Activated gamma-delta T cell treated with anti-CD3 and anti-CD28 coated beads, Interleukin-2, amount 50 U/mL, for 16 hours (primary cell): ENCODE measurements at regions not wholly inside any gene's neighbourhood (a gene's known extent, or its start where the extent isn't known, plus 50 kb on each side); places are given as distances from the start of the nearest gene placed in this dataset.
"Not testable (repeated sequence)": the region's sequence is repeated elsewhere in the genome, so short reads cannot be mapped to it uniquely, and the experiment has no call there.

ENCODE experiments used
- DNase-seq: peaks from one replicate; pipeline ENCODE4 v3.0.0-alpha.2; 2020; ENCODE audit warnings: low read depth

DNA sequence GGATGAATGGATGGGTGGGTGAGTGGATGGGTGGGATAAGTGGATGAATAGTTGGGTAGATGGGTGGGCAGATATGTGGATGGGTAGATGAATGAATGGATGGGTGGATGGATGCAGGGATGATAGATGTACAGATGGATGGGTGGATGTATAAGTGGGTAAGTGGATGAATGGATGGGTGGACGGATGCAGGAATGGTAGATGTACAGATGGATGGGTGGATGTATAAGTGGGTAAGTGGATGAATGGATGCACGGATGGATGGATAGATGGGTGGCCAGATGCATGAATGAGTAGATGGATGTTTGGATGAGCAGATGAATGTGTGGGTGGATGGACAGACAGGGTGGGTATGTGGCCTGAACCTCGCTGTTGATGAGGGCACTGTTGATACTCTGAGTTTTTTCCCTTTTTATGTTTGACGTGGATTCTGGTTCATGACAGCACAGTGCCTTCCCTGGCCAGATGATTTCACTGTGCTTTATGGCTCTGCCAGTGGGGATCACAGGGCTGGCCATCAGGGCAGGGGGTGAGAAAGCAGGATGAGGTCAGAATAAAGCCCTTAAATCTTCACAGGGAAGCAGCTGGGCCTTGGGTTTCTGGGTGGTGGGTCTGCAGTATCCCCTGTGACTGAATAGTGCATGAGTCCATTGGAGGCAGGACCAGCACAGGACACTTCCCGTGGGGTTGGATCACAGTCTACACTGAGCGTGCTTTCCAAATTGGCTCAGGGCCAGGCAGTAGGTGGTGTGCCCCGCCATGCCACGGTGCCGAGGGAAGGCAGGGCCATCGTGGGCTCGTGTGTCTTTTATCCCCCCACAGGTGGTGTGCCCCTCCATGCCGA, 213.2 kb downstream of the BANP start:
- DNase-seq, result not testable (repeated sequence)

DNA sequence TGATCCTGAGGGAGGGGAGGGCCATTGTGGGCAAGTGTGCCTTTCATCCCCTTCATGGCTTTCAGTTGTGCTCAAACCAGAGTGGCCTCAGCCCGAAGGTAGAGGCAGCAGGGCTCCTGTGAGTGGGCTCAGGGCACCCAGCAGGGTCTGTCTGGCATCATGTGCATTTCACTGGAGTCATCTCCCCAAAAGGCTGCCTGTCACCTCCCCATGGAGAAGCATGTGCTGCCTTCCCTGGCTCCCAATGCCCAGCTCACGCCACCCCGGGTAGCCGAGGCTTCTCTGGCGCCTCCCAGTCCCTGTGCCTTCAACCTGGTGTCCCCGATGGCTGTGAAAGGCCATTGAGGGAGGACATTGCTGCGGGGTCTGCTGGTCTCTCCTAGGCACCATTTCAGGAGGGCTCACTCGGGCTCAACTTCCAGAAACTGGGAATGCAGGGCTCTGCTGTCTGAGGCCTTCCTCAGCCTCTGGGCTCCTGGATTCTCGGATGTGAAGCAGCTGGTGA, 213.9 kb downstream of the BANP start:
- DNase-seq, result not testable (repeated sequence)

DNA sequence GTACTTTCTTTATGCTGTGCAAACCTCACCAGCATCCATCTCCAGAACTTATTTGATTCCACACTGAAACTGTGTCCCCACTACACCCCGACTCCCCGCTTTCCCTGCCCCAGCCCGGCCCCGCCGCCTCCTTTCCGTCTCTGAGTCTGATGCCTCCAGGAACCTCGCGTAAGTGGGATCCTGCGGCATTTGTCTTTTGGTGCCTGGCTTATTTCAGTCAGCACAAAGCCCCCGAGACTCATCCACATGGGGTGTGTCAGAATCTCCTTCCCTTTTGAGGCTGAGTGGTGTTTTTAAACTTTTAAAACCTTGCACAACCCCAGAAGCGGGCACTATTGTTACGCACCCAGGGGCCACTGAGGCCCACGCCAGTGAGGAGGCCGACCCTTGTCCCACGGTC, 214.4 kb downstream of the BANP start:
- not testable (repeated sequence) for DNase-seq

DNA sequence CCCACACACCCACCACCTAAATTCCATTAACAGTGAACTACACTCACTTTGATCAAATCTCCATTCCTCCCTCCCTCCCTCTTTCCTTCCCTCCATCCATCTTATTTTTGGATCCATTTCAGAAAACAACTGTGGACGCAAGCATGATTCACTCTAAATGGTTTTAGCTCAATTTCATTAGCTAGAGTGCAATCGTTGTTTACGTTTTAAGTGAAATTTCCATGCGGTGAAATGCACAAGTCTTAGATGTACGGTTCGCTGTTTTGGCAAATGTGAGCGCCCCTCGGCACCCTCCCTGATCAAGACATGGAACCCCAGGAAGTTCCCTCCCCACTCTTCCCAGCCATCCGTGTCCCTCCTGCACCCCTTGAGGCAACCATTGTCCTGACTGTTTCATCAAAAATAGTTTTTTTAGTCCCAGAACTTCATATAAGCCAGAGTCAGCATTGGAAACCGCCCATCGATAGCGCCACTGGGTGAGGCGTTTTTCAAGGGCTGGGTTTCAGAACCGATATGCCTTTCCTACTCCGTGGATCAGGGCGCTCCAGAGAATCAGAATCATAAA, 215.1 kb downstream of the BANP start:
- DNase-seq, result not testable (repeated sequence)

DNA sequence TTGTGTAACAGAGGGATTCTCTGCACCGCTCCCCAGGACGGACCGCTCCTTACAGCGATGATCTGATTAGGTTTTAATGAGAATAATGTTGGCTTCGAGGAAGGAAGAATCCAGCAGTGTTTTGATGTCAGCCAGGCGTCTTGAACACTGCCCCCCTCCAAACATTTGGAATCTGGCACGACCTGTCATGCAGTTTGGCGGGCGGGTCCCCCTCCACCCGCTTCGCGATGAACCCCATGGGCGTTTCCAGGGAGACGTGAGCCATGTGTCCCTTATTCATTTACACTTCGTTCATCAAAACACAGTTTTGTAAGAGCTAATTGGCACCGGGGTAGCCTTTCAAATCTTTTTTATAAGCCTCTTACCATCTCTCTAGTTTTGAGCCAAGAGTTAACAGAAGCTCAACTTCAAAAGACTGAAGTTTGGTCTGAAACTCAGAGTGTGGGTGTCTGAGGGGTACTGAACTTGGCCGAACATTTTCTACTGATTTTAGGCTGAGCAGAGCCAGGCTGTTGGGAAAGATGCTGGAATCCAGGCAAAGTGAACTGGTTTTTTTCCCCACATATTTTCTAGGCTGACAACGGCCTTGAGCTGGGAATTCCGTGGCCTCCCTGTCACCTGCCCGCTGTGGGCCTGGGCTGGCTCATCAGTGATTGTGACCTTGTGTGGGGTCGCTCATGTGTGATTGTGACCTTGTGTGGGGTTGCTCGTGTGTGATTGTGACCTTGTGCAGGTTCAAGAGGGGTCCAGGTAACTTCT, 214.8 kb upstream of the ZNF469 start:
- not testable (repeated sequence) for DNase-seq

DNA sequence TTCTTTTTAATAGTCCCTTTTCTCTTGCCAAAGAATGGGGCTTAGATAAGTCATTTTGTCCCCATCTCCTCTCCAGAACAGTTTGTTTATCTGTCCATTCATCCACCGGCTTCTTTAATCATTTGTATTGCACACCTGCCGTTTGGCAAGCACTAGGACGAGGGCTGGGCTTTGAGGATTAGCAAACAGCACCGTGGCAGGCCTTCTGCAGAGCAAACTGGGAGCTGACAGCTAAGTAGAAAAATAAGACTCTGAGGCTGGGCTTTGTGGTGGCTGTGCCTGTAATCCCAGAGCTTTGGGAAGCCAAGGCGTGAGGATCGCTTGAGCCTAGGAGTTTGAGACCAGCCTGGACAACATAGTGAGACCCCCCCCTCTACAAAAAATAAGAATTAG, 214.2 kb upstream of the ZNF469 start:
- DNase-seq, result not testable (repeated sequence)

DNA sequence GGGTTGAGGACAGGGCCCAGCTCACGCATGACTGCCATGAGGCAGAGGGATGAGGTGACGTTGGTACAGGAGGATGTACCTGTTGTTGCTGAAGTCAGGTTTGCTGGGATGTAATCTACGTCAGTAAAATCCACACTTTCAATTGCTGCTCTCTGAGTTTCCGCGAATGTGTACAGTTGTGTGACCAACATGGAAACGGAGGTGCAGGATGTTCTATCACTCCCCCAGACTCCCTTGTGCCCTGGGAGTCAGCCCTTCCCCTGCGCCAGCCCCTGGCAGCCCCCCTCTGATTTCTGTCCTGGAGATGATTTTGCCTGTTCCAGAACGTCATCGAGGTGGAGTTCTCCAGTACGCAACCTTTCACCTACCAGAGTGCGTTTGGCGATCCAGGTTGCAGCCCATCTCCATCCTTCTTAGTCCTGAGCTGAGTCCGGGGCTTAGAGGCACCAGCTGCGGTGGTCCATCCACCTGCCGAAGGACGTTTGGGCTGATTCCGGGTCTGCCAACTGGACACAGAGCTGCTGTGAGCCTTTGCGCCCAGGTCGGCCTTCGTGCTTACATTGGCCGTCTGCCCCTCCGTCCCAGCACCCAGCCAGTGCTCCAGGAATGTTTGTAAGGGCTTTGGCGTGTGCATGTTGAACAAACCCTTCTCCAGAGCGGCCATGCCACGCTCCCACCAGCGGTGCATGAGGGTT, 213.5 kb upstream of the ZNF469 start:
- DNase-seq, result not testable (repeated sequence)

DNA sequence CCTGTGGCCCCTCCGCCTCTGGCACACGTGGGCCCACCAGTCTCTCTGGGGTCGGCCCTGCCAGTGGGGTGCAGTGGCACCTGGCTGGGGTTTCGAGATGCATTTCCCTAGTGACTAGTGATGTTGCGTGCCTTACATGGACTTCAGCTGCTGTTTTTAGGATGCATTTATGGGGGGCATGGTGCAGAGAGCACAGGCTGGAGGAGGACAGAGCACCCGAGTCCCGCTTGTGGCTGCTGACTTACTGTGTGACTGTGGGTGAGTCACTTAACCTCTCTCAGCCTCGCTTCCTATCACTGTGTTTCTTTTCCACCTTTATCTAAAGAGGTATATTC, 213.0 kb upstream of the ZNF469 start:
- DNase-seq, result not testable (repeated sequence)

DNA sequence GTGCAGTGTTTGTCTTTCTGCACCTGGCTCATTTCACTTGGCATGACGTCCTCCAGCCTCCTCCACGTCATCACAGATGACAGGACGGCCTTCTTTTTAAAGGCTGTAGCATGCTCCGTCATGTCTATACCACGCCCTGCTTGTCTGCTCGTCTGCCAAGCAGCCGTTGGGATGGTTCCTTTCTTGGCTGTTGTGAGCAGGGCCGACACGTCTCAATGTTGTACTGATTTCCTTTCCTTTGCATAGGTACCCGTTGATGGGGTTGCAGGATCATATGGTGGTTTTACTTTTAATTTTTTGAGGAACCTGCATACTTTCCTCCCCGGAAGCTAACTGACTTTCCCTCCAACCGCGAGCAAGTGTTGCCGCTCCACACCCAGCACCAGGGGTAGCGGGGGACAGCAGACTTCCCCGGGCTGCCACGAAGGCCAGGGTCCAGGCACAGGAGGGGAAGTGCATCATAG, 212.2 kb upstream of the ZNF469 start:
- no peak for DNase-seq

DNA sequence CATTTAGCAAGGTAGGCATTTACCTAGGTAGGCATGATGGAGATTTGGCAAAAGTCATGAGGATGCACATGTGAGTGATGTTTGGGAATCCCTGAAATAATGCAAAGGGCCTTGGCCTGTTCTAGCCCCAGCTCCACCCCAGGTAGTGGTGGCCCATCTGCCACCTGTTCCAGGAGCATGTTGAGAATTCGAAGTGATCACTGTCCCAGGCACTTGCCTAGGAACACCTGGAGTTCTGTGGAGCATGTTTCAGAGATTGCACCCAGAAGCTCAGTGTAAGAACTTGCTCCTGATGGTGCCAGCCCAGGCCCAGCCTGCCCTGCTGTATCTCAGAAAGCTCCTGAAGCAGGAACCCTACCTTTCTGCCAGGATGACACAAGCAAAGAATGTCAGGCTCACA, 211.6 kb upstream of the ZNF469 start:
- DNase-seq, result not testable (repeated sequence)

DNA sequence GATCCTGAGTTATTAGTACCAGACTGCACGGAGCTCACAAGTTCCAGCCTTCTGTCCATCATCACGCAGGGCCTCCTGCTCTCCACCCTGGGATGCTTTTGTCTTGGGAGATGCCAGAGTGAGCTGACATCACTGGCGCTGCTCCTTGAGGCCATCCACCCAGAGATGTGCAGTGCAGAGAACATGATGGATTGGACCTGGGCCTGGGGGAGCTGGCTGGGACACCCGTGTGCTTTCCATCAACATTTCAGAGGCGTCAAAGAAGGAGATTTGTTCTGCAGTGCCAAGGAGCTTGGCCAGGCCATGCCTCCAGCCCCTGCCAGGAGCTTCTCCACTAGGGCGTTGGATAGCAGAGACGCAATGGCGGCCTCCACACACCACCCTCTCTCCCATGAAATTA, 206.6 kb upstream of the ZNF469 start:
- not testable (repeated sequence) for DNase-seq

DNA sequence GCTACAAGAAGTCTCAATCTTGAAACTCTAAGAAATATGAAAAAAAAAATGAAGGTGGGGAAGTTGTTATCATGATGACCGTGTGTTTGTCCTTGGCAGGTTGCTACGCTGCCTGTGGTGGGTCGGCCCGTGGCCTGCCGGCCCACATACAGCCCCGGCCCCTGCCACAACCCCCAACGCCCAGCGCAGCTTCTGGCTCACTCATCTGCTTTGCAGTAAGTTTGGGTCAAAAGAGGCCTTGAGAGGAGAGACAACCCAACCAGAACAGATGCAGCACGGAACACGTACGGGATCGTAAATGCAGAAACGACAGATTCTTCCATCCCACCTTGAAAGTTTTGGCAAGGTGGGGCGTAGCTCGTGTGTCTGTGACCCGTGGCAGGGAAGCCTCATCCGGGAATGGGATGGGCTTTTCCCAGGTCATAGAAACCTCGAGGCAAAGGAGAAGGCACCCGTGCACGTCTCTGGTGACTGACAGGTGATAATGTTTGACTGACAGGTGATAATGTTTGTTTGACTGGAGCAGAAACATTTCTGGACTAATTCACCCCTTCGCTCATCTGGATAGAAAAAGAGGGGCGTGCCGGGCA, 206.1 kb upstream of the ZNF469 start:
- not testable (repeated sequence) for DNase-seq

DNA sequence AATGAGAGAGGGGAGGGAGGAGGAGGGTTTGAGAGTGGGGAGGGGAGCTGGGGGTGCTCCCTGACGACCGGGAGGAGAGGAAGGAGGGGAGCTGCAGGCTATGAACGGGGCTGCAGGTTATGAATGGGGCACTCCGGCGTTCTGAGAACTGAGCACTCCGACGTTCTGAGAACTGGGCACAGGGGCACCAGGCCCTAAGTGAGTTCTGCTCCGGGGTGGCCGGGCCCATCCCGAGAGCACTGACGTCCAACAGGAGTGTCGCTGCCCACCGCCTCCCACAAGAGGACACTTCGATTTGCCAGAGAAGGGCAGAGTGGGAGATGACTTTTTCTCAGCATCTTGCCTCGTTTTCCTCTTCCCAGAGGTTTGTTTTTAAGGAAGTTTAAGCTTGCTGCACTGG, 204.5 kb upstream of the ZNF469 start:
- not testable (repeated sequence) for DNase-seq

DNA sequence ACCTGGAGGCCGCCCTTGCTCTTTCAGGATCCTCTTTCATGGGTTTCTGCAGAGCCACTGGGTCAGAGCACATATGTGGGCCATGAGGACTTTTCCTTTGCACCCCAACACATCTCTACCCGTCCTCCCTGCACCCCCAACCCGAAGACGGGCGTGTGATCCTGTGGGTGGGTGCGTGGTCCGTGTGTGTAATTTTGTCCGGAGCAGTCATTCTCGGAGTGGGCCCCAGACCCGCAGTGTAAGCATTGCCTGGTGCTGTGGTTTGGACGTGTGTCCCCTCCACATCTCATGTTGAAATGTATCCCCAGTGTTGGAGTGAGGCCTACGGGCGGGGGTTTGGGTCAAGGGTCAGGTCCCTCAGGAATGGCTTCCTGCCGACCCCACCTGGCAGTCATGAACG, 203.9 kb upstream of the ZNF469 start:
- not testable (repeated sequence) for DNase-seq

DNA sequence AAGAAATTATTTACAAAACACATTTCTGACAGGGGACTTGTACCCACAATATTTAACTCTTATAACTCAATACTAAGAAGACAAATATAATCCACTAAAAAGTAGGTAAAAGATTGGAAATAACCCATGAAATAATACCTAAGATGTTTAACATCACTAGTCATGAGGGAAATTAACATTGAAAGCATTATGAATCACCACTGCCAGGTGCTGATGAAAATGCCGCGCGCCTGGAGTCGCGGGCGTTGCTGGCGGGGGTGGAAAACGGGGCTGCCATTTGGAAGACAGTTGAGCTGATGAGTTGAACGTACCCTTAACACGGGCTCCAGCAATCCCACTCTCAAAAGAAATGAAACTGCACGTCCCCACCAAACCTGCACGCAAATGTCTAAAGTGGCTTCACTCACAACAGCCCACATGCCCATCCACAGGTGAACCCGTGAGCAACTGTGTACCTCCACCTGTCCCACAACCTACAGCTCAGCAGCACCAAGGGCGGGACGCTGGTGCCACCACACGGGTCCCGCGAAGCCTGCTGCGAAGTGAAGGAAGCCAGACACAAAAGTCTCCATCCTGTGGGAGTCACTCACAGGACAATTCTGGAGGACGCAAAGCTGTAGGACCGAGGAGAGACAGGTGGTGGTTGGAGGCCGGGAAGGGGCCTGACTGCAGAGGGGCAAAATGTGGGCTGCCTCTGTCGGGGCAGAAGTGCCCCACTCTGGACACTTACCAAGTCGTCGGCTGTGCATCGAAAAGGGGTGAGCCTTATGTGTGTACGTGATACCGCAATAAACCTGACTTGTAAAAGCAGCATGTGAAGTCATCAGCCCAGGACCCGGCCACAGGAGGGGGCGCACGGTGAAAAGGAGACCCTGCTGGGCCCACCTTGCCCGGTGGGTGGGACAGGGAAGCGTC, 199.5 kb upstream of the ZNF469 start:
- DNase-seq, result not testable (repeated sequence)

DNA sequence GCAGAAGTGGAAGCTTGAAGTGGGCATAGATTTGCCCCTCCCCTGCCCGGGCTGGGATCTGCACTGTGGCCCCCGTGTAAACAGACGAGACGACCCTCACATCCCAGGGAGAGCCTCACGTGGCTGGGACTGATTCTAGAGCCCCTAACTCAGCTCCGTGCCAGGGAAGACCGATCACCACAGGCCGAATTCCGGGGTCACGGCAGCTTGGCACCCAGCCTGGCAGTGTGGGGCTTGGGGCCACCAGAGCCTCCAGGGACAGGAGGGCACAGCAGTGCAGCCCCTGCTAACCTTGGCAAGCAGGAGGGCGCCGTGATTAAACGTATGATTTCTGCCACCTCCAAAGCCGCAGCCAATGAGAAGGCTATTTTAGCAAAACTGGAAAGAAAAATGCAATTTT, 198.7 kb upstream of the ZNF469 start:
- not testable (repeated sequence) for DNase-seq

DNA sequence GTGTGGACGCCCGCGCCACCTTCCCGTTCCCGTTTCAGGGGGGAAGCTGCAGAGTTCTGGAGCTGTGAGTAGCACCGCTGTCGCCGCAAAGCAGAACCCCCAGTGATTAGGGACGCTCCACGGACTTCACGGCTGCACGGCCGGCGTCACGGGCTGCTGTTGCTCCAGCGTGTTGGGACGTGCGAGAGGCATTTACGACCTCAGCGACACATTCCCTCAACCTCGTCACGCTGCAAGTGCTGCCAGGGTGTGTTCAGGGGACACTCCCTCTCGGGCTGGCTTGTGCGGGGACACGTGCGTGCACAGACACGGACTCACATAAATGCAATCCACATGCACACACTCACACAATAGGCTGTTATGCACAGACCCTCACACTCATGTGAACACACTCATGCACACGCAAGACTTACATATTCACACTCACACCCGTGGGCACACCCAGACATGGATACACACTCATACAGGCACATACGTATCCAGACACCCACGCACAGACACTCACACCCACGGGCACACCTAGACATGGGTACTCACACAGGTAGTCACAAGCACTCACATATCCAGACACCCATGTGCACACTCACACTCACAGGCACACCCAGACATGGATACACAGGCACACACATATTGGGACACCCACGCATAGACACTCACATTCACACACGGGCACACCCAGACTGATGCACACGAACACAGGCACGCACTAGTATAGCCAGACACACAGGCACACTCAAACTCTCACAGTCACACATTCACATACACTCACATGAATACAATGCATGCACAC, 198.0 kb upstream of the ZNF469 start:
- not testable (repeated sequence) for DNase-seq

DNA sequence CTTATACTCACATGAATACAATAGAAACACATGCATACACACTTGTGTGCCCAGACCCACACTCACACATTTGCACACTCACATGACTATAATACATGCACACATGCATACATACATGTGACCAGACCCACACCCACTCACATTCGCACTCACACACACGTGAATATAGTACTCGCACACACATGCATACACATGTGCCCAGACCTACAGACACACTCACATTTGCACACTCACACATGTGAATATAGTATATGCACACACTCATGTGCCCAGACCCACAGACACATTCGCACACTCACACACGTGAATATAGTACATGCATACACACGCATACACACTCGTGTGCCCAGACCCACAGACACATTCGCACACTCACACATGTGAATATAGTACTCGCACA, 197.4 kb upstream of the ZNF469 start:
- DNase-seq, result not testable (repeated sequence)

DNA sequence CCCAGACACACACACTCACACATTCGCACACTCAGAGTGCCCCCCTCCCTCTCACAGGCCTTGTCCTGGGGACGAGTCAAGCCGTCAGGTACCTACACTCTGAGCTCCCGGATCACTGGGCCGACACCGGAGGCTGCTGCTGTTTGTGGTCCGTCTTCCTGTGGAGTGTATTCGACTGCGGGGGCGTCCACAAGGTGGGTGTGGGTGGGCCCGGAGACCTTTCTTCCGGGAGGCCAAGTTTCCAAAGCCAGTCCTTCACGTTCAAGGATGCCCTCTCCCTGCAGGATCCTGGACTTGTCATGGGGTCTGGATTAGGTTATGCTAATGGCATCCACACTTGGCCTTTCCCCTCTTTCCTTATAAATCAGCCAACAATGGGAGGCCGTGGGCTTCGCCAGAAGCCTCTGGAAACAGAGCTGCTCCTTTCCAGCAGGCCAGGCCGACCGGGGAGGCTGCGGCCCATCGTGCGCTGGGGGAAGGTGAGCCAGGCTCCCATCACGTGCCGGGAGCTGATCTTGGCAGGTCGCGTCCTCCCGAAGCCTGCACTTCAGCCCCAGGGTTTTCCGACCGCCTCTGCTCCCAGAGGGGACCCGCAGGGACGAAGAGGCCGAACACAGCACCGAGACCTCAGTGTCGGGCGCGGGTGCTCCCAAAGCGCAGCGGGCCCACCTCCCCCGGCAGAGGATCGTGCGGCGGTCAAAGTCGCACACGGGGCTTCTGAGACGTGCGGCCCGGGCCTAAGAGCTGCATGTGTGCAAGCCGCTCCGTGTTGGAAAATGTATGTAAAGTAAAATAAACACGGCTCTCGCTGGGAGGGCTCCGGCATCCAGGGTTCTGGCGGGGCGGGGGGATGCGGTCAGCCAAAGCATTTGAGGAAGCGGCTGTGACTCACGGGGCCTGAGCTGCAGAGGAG, 196.5 kb upstream of the ZNF469 start:
- not testable (repeated sequence) for DNase-seq
